ENCODE measurements at regions not wholly inside any gene's neighbourhood (a gene's known extent, or its start where the extent isn't known, plus 50 kb on each side); places are given as distances from the start of the nearest gene placed in this dataset.

GRCh38 chr6:164533045-164533362, 776.4 kb downstream of the C6orf118 start:
- H3K4me3 ChIP-seq (ENCODE audit: low read depth, low read length) = no peak overlapping the region
- TF ChIP-seq CTCF (IDR thresholded peaks at IDR 0.05; ENCODE audit: low read depth, low read length, missing control alignments) = no peak
- no peak for DNase-seq (ENCODE audit: low read depth)

- no peak overlapping the region for H3K4me3 ChIP-seq (ENCODE audit: low read depth, low read length)
- no peak for DNase-seq (ENCODE audit: low read depth)
- TF ChIP-seq CTCF (IDR thresholded peaks at IDR 0.05; ENCODE audit: low read depth, low read length, missing control alignments) = no peak
Measured at GRCh38 chr6:164532198-164533044, 777.0 kb downstream of the C6orf118 start.

- DNase-seq (ENCODE audit: low read depth) = no peak
- TF ChIP-seq CTCF (IDR thresholded peaks at IDR 0.05; ENCODE audit: low read depth, low read length, missing control alignments) = no peak
- H3K4me3 ChIP-seq (ENCODE audit: low read depth, low read length) = no peak overlapping the region
Measured at GRCh38 chr6:164531736-164532135, 777.7 kb downstream of the C6orf118 start.

GRCh38 chr6:164528539-164528938, 780.9 kb downstream of the C6orf118 start:
- no peak for DNase-seq (ENCODE audit: low read depth)
- TF ChIP-seq CTCF (IDR thresholded peaks at IDR 0.05; ENCODE audit: low read depth, low read length, missing control alignments) = no peak
- no peak overlapping the region for H3K4me3 ChIP-seq (ENCODE audit: low read depth, low read length)

GRCh38 chr6:164523087-164523654, 786.2 kb downstream of the C6orf118 start:
- H3K4me3 ChIP-seq (ENCODE audit: low read depth, low read length) = no peak overlapping the region
- no peak for TF ChIP-seq CTCF (IDR thresholded peaks at IDR 0.05; ENCODE audit: low read depth, low read length, missing control alignments)
- DNase-seq (ENCODE audit: low read depth) = no peak

GRCh38 chr6:164520916-164521315, 788.5 kb downstream of the C6orf118 start:
- no peak for TF ChIP-seq CTCF (IDR thresholded peaks at IDR 0.05; ENCODE audit: low read depth, low read length, missing control alignments)
- no peak for DNase-seq (ENCODE audit: low read depth)
- H3K4me3 ChIP-seq (ENCODE audit: low read depth, low read length) = no peak overlapping the region

All from GM12864 (cell line).